ENCODE measurements at regions not wholly inside any gene's neighbourhood (a gene's known extent, or its start where the extent isn't known, plus 50 kb on each side); places are given as distances from the start of the nearest gene placed in this dataset.

DNA sequence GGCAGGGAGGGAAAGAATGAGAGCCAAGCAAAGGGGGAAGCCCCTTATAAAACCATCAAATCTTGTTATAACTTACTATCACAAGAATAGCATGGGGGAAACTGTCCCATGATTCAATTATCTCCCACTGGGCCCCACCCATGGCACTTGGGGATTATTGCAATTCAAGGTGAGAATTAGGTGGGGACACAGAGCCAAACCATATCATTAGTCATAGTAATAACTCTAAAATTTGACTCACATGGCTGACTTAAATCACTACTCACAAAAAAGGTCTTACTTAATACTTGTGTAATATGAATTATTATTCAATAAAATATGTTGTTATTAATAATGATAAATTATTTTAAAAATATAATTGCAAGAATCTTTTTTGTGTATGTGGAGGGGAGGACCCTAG is 178.1 kb upstream of the TCF21 start:
- TF ChIP-seq, protein P1, sequence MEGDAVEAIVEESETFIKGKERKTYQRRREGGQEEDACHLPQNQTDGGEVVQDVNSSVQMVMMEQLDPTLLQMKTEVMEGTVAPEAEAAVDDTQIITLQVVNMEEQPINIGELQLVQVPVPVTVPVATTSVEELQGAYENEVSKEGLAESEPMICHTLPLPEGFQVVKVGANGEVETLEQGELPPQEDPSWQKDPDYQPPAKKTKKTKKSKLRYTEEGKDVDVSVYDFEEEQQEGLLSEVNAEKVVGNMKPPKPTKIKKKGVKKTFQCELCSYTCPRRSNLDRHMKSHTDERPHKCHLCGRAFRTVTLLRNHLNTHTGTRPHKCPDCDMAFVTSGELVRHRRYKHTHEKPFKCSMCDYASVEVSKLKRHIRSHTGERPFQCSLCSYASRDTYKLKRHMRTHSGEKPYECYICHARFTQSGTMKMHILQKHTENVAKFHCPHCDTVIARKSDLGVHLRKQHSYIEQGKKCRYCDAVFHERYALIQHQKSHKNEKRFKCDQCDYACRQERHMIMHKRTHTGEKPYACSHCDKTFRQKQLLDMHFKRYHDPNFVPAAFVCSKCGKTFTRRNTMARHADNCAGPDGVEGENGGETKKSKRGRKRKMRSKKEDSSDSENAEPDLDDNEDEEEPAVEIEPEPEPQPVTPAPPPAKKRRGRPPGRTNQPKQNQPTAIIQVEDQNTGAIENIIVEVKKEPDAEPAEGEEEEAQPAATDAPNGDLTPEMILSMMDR (IDR thresholded peaks at IDR 0.05): no peak
- no peak for TF ChIP-seq POLR2A (IDR thresholded peaks at IDR 0.05)
